Prostate gland (tissue), 2 donors: ENCODE measurements at regions not wholly inside any gene's neighbourhood (a gene's known extent, or its start where the extent isn't known, plus 50 kb on each side); places are given as distances from the start of the nearest gene placed in this dataset.

Experiments
- DNase-seq: peaks from one replicate; pipeline ENCODE4 v3.0.0-alpha.2; 2019; ENCODE audit warnings: low spot score
- H3K27ac ChIP-seq, 2 donors: fragments of 200-600 bp; sonication (generic); 2 replicates each; pipeline ENCODE4 v1.5.1; 2017 to 2019
- H3K27me3 ChIP-seq: fragments of 200-600 bp; sonication (generic); replicated peaks from 2 replicates; pipeline ENCODE4 v1.5.1; 2019; ENCODE audit not compliant: insufficient read depth
- H3K36me3 ChIP-seq, 2 donors: fragments of 200-600 bp; sonication (generic); 1 replicate in 1 of 2; 2 replicates in 1 of 2; pipeline versions ENCODE4 v1.5.1 to v1.8.1; 2017 to 2019
- H3K4me1 ChIP-seq: fragments of 200-600 bp; sonication (generic); replicated peaks from 2 replicates; pipeline ENCODE4 v1.5.1; 2019
- H3K4me3 ChIP-seq, 2 donors: fragments of 200-600 bp; sonication (generic); 2 replicates each; pipeline ENCODE4 v1.5.1; 2017 to 2019
- H3K9me3 ChIP-seq: fragments of 200-600 bp; sonication (generic); 2 replicates; pipeline ENCODE4 v1.5.1; 2017
- POLR2A ChIP-seq: fragments of 450-650 bp; IDR thresholded peaks from one replicate; pipeline ENCODE4 v1.6.1; 2016; ENCODE audit warnings: antibody characterized with exemption, mild to moderate bottlenecking
- POLR2AphosphoS5 ChIP-seq: sonication (generic); formaldehyde crosslinking; IDR thresholded peaks from one replicate; pipeline ENCODE4 v1.6.1; 2017; ENCODE audit warnings: antibody characterized with exemption
- WGBS: methylation state at CpG from one replicate; pipeline ENCODE4 v1.1.5; 2018; 5-methylcytosine and 5-hydroxymethylcytosine counted together
- intact Hi-C: fragments of 100-400 bp; cut with DNase I; formaldehyde crosslinking; loops from one replicate; pipeline ENCODE4 v1.14.2; 2022
- TF ChIP-seq, protein P1 (sequence below), 4 experiments: fragments of 200-600 bp in 2 of 4; fragments of 450-650 bp in 2 of 4; sonication (generic) in 2 of 4; IDR thresholded peaks; 1 replicate in 3 of 4; 2 replicates in 1 of 4; pipeline ENCODE4 v1.5.1; 2016 to 2019; ENCODE audit warnings: antibody characterized with exemption in 4 of 4, mild to moderate bottlenecking in 2 of 4, moderate library complexity in 2 of 4

DNA sequence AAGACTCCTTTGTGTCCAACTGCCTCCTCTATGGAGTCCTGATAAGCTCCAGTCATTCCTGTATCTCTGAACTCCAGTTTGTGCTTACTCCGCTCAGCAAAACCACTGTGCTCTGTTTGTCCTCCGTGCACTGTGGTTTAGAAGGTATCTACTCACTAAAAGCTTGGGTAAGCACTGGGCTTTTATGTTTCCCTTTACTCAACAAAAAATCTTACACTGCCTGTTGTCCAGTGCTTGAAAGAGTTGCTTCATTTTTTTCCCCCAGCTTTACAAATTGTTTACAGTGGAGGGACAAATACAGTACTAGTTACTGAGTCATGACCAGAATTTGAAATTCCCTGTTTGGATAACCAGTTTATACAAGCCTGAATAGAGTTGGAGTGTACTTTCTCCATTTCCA is 545.3 kb upstream of the FAT1 start:
- Histone ChIP-seq H3K27ac (no peak overlapping the region), H3K4me1 (no peaks in the 10 kb centered on the region), H3K4me3 (no peak overlapping the region), H3K27me3 (no peaks in the 10 kb centered on the region), H3K9me3 (no peaks in the 10 kb centered on the region), H3K36me3 (no peaks in the 10 kb centered on the region)
- no peak for TF ChIP-seq POLR2AphosphoS5
- TF ChIP-seq, protein P1, sequence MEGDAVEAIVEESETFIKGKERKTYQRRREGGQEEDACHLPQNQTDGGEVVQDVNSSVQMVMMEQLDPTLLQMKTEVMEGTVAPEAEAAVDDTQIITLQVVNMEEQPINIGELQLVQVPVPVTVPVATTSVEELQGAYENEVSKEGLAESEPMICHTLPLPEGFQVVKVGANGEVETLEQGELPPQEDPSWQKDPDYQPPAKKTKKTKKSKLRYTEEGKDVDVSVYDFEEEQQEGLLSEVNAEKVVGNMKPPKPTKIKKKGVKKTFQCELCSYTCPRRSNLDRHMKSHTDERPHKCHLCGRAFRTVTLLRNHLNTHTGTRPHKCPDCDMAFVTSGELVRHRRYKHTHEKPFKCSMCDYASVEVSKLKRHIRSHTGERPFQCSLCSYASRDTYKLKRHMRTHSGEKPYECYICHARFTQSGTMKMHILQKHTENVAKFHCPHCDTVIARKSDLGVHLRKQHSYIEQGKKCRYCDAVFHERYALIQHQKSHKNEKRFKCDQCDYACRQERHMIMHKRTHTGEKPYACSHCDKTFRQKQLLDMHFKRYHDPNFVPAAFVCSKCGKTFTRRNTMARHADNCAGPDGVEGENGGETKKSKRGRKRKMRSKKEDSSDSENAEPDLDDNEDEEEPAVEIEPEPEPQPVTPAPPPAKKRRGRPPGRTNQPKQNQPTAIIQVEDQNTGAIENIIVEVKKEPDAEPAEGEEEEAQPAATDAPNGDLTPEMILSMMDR (IDR thresholded peaks at IDR 0.05): no peak
- no peak for TF ChIP-seq POLR2A
- 42% methylated on average over 2 of the region's 2 CpGs for WGBS
- intact Hi-C loops: no loop called here
- no peak for DNase-seq

DNA sequence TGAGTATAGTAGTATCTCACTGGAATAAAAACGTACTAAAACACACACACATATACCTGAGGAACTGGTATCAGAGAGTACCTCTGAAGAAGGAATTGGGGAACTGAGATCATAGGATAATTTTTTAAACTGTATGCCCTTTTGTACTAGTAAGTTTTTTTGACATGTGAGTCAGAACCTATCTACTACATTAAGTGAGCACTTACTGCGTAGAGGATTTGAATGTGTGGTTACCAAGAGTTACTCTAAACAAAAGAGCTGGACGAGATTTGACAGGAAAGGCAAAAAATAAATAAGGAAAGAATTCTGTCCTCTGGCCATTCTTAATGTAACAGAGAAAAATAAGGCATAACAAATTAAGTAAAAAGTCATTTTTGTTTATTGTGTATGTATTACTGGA is 546.5 kb upstream of the FAT1 start:
- Histone ChIP-seq H3K4me1 (no peaks in the 10 kb centered on the region), H3K27me3 (no peaks in the 10 kb centered on the region), H3K4me3 (no peak overlapping the region), H3K36me3 (no peaks in the 10 kb centered on the region), H3K27ac (no peak overlapping the region), H3K9me3 (no peaks in the 10 kb centered on the region)
- DNase-seq: no peak
- 45% methylated on average over 3 of the region's 3 CpGs for WGBS
- TF ChIP-seq, protein P1 (IDR thresholded peaks at IDR 0.05): no peak
- intact Hi-C loops: no loop called here

DNA sequence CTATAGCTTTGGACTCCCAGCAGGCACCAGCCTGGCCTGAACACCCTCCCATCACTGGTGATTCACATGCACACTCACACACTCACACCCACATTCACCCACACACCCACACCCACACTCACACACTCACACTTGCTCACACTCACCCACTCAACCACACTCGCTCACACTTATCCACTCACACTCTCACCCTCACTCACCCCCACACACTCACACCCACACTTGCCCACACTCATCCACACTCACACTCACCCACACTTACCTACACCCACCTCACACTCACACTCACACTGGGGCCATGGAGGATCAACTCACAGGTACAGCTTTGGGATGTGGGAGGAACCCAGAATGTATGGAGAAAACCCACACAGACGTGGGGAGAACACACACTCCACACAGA is 548.2 kb upstream of the FAT1 start:
- TF ChIP-seq POLR2AphosphoS5: no peak
- TF ChIP-seq, protein P1 (IDR thresholded peaks at IDR 0.05): no peak
- TF ChIP-seq POLR2A: no peak
- H3K27me3 ChIP-seq: no peaks in the 10 kb centered on the region
- no peak overlapping the region for H3K27ac ChIP-seq
- DNase-seq: no peak
- no peaks in the 10 kb centered on the region for H3K36me3 ChIP-seq
- no peak overlapping the region for H3K4me3 ChIP-seq
- H3K9me3 ChIP-seq: no peaks in the 10 kb centered on the region
- H3K4me1 ChIP-seq: no peaks in the 10 kb centered on the region
- intact Hi-C loops: no loop called here
- WGBS: 98% methylated on average over 2 of the region's 2 CpGs

DNA sequence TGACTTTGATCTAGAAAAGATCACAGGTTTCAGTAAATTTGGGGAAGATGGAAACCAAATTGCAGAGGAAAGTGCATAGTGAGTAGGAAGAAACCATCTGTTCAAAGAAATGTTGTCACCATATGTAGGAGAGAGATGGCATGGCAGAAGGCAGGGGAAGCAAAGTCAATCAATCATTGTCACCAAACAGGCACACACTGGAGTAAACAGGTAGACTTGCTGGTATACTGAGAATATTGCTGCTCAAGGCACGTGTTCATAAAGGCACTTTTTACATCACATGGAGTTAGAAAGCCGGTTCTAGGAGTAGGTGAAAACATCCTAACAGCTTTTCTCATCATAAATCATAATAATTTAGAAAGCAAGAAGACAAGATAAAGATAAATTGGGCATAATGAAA is 550.5 kb upstream of the FAT1 start:
- Histone ChIP-seq H3K27me3 (no peaks in the 10 kb centered on the region), H3K4me1 (no peaks in the 10 kb centered on the region), H3K4me3 (no peak overlapping the region), H3K36me3 (no peaks in the 10 kb centered on the region), H3K27ac (no peak overlapping the region), H3K9me3 (no peaks in the 10 kb centered on the region)
- intact Hi-C loops: no loop called here
- TF ChIP-seq POLR2A (no peak), POLR2AphosphoS5 (no peak)
- TF ChIP-seq, protein P1 (IDR thresholded peaks at IDR 0.05): no peak
- WGBS: 81% methylated on average over 2 of the region's 2 CpGs
- no peak for DNase-seq

DNA sequence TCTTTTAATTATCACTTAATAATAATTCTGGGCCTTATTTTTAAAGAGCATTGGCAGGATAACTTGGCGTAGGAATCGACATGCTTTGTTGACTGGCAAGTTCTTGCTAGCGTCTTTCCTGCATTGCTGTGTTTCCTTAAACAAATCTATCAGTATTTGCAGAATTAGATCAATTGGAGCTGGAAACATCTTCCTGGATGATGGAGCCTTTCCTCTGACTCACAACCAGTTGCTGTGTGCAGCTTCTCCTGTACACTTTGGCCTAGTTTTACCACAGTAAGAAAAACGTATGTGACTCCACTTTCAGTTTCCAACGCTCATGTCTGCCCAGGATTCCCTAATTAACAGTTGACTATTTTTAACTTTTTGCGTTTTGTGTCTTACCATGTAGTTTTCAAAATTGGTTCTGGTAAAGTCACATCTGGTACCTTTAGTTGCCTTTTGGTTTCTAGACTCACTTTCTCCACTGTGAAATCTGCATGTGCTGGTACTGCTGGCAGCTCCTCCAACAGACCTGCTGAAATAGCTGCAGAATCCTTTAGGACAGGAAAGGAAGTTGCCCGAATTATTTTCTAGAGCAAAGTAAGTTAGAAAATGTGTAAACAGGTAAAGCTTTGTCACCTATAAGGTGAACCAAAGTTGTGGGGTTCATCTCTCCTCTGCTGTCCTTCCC is 553.2 kb upstream of the FAT1 start:
- 80% methylated on average over 7 of the region's 7 CpGs for WGBS

More for the DNA sequence above, 553.2 kb upstream of the FAT1 start:
- no peak for DNase-seq
- no peak overlapping the region for H3K4me3 ChIP-seq
- no peaks in the 10 kb centered on the region for H3K36me3 ChIP-seq
- no peak overlapping the region for H3K27ac ChIP-seq
- H3K9me3 ChIP-seq: no peaks in the 10 kb centered on the region
- H3K27me3 ChIP-seq: no peaks in the 10 kb centered on the region
- intact Hi-C loops: no loop called here
- H3K4me1 ChIP-seq: no peaks in the 10 kb centered on the region
- TF ChIP-seq POLR2AphosphoS5: no peak
- TF ChIP-seq, protein P1 (IDR thresholded peaks at IDR 0.05): no peak
- no peak for TF ChIP-seq POLR2A
